K562 (cell line): ENCODE measurements at regions not wholly inside any gene's neighbourhood (a gene's known extent, or its start where the extent isn't known, plus 50 kb on each side); places are given as distances from the start of the nearest gene placed in this dataset.

Source experiments
- BDP1 ChIP-seq: IDR thresholded peaks from 3 replicates; pipeline ENCODE4 v1.6.1; 2011; ENCODE audit not compliant: insufficient read length, insufficient read depth
- DPF2 ChIP-seq: fragments of 450-650 bp; IDR thresholded peaks from 2 replicates; pipeline ENCODE4 v1.6.1; 2016
- MAFK ChIP-seq: IDR thresholded peaks from 2 replicates; pipeline ENCODE4 v1.6.1; 2011; ENCODE audit warnings: low read length, improper control_type of control experiment
- TARDBP ChIP-seq: fragments of 450-650 bp; IDR thresholded peaks from 2 replicates; pipeline ENCODE4 v1.6.1; 2016
- TCF3 ChIP-seq: sonication (generic); formaldehyde crosslinking; IDR thresholded peaks from 2 replicates; pipeline ENCODE4 v1.4.0; 2020; ENCODE audit warnings: mild to moderate bottlenecking, missing genetic modification reagents
- TCF7 ChIP-seq: sonication (generic); IDR thresholded peaks from 2 replicates; pipeline ENCODE4 v1.6.1; 2016; ENCODE audit warnings: antibody characterized with exemption, borderline replicate concordance
- ZNF324 ChIP-seq: fragments of 250-450 bp; sonication (Bioruptor Pico); IDR thresholded peaks from 2 replicates; pipeline ENCODE4 v1.4.0; 2020; ENCODE audit warnings: mild to moderate bottlenecking
- ZNF507 ChIP-seq: conservative IDR thresholded peaks from 2 replicates; pipeline ENCODE4 v1.6.1; 2017; ENCODE audit warnings: missing genetic modification characterization, missing compliant biosample characterization
- TF ChIP-seq, protein P1 (sequence below), 3 experiments: IDR thresholded peaks in 2 of 3; conservative IDR thresholded peaks in 1 of 3; 2 replicates each; pipeline ENCODE4 v1.5.1; 2011 to 2012; ENCODE audit warnings: low read length in 3 of 3, mild to moderate bottlenecking in 3 of 3, control low read depth in 2 of 3, improper control_type of control experiment in 1 of 3, inconsistent platforms in 1 of 3, low read depth in 1 of 3, mixed read lengths in 1 of 3, moderate library complexity in 1 of 3; ENCODE audit not compliant: insufficient read depth in 2 of 3
- TF ChIP-seq, protein P2 (sequence below): sonication (generic); formaldehyde crosslinking; IDR thresholded peaks from 2 replicates; pipeline ENCODE4 v1.8.1; 2023; ENCODE audit warnings: mild to moderate bottlenecking, missing genetic modification reagents
- TF ChIP-seq, protein P3 (sequence below), 2 experiments: fragments of 450-650 bp; formaldehyde crosslinking in 1 of 2; IDR thresholded peaks; 2 replicates each; pipeline versions ENCODE4 v1.4.0 to v1.6.1; 2014 to 2020; ENCODE audit warnings: mild to moderate bottlenecking in 2 of 2, borderline replicate concordance in 1 of 2, low read depth in 1 of 2
- TF ChIP-seq, protein P4 (sequence below): fragments of 450-650 bp; formaldehyde crosslinking; IDR thresholded peaks from 2 replicates; pipeline ENCODE4 v1.4.0; 2022; ENCODE audit warnings: missing genetic modification characterization
- TF ChIP-seq, protein P5 (sequence below), 2 experiments: fragments of 450-650 bp in 1 of 2; sonication (generic) in 1 of 2; formaldehyde crosslinking in 1 of 2; IDR thresholded peaks in 1 of 2; conservative IDR thresholded peaks in 1 of 2; 2 replicates each; pipeline versions ENCODE4 v1.6.1 to v1.8.1; 2016 to 2023; ENCODE audit warnings: mild to moderate bottlenecking in 2 of 2, moderate library complexity in 2 of 2, inconsistent platforms in 1 of 2, missing genetic modification reagents in 1 of 2

DNA sequence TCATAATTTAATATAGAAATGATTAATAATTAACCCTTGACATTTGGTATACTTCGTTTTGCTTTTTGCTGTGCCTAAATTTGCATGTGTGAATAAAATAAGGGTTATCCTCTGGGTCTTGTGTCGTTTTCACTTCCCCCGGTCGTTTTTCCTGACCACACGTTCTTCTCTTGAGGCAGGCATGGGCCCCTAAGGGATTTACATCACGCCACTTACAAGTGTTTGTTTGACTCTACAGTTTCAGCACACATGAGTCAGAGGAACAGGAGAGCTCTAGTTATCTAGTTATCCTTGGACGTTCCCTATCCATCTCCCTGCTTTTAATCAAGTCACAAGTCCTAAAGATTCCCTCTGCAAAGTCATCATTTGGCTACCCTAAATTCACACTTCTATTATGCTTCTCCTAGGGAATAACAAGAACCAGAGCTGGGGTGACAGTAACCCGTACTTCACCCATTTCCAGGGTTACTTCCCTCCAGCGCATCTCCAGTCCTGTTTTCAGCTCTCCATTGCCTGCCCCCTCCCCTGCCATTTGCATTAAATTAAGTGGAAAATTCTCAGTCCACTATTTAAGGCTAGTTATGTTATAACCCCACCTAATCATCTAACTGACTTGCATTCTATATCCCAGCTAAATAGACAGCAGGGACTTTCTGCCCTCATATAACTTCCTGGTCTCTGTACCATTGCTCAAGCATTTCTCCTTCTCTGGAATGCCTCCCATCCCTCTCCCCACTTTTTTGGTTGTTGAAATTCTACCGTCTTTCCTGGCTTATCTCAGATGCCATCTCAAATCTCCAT, 206.9 kb downstream of the PTEN start:
- TF ChIP-seq MAFK (no peak), ZNF324 (CRISPR knock-in tag) (no peak), BDP1 (no peak), ZNF507 (tag) (no peak), DPF2 (no peak), TARDBP (no peak), TCF7 (no peak), TCF3 (CRISPR knock-in tag) (no peak)
- TF ChIP-seq, protein P1, sequence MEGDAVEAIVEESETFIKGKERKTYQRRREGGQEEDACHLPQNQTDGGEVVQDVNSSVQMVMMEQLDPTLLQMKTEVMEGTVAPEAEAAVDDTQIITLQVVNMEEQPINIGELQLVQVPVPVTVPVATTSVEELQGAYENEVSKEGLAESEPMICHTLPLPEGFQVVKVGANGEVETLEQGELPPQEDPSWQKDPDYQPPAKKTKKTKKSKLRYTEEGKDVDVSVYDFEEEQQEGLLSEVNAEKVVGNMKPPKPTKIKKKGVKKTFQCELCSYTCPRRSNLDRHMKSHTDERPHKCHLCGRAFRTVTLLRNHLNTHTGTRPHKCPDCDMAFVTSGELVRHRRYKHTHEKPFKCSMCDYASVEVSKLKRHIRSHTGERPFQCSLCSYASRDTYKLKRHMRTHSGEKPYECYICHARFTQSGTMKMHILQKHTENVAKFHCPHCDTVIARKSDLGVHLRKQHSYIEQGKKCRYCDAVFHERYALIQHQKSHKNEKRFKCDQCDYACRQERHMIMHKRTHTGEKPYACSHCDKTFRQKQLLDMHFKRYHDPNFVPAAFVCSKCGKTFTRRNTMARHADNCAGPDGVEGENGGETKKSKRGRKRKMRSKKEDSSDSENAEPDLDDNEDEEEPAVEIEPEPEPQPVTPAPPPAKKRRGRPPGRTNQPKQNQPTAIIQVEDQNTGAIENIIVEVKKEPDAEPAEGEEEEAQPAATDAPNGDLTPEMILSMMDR (IDR thresholded peaks at IDR 0.05 in 2 of 3, conservative IDR thresholded peaks at IDR 0.05 in 1 of 3; ENCODE audit: insufficient read depth in 2 of 3, low read depth in 1 of 3, low read length in 3 of 3) = no peak
- TF ChIP-seq, protein P2, sequence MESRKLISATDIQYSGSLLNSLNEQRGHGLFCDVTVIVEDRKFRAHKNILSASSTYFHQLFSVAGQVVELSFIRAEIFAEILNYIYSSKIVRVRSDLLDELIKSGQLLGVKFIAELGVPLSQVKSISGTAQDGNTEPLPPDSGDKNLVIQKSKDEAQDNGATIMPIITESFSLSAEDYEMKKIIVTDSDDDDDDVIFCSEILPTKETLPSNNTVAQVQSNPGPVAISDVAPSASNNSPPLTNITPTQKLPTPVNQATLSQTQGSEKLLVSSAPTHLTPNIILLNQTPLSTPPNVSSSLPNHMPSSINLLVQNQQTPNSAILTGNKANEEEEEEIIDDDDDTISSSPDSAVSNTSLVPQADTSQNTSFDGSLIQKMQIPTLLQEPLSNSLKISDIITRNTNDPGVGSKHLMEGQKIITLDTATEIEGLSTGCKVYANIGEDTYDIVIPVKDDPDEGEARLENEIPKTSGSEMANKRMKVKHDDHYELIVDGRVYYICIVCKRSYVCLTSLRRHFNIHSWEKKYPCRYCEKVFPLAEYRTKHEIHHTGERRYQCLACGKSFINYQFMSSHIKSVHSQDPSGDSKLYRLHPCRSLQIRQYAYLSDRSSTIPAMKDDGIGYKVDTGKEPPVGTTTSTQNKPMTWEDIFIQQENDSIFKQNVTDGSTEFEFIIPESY (CRISPR knock-in tag) = no peak
- TF ChIP-seq, protein P3, sequence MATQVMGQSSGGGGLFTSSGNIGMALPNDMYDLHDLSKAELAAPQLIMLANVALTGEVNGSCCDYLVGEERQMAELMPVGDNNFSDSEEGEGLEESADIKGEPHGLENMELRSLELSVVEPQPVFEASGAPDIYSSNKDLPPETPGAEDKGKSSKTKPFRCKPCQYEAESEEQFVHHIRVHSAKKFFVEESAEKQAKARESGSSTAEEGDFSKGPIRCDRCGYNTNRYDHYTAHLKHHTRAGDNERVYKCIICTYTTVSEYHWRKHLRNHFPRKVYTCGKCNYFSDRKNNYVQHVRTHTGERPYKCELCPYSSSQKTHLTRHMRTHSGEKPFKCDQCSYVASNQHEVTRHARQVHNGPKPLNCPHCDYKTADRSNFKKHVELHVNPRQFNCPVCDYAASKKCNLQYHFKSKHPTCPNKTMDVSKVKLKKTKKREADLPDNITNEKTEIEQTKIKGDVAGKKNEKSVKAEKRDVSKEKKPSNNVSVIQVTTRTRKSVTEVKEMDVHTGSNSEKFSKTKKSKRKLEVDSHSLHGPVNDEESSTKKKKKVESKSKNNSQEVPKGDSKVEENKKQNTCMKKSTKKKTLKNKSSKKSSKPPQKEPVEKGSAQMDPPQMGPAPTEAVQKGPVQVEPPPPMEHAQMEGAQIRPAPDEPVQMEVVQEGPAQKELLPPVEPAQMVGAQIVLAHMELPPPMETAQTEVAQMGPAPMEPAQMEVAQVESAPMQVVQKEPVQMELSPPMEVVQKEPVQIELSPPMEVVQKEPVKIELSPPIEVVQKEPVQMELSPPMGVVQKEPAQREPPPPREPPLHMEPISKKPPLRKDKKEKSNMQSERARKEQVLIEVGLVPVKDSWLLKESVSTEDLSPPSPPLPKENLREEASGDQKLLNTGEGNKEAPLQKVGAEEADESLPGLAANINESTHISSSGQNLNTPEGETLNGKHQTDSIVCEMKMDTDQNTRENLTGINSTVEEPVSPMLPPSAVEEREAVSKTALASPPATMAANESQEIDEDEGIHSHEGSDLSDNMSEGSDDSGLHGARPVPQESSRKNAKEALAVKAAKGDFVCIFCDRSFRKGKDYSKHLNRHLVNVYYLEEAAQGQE (IDR thresholded peaks at IDR 0.05; ENCODE audit: borderline replicate concordance) = no peak
- TF ChIP-seq, protein P3 (CRISPR knock-in tag; IDR thresholded peaks at IDR 0.05; ENCODE audit: low read depth) = no peak
- TF ChIP-seq, protein P4, sequence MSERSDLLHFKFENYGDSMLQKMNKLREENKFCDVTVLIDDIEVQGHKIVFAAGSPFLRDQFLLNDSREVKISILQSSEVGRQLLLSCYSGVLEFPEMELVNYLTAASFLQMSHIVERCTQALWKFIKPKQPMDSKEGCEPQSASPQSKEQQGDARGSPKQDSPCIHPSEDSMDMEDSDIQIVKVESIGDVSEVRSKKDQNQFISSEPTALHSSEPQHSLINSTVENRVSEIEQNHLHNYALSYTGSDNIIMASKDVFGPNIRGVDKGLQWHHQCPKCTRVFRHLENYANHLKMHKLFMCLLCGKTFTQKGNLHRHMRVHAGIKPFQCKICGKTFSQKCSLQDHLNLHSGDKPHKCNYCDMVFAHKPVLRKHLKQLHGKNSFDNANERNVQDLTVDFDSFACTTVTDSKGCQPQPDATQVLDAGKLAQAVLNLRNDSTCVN = no peak
- TF ChIP-seq, protein P5, sequence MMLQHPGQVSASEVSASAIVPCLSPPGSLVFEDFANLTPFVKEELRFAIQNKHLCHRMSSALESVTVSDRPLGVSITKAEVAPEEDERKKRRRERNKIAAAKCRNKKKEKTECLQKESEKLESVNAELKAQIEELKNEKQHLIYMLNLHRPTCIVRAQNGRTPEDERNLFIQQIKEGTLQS (IDR thresholded peaks at IDR 0.05) = no peak
- TF ChIP-seq, protein P5 (CRISPR knock-in tag; conservative IDR thresholded peaks at IDR 0.05) = no peak
